ENCODE measurements at regions not wholly inside any gene's neighbourhood (a gene's known extent, or its start where the extent isn't known, plus 50 kb on each side); places are given as distances from the start of the nearest gene placed in this dataset.

DNA sequence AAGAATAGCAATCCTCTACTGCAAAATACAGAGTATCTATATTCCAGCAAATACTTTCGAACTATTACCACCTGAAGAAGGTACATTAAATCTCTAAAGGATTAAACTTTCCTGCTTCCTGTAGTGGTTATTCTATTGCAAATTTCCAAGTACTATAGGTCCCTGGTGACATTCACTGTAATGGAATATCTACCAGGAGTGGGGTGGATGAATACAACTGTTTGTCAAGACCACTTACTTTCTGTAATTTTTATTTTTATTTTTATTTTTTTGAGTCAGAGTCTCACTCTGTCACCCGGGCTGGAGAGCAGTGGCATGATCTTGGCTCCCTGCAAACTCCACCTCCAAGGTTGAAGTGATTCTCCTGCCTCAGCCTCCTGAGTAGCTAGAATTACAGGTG is 389.5 kb downstream of the TMEM114 start:
- TF ChIP-seq, protein P1, sequence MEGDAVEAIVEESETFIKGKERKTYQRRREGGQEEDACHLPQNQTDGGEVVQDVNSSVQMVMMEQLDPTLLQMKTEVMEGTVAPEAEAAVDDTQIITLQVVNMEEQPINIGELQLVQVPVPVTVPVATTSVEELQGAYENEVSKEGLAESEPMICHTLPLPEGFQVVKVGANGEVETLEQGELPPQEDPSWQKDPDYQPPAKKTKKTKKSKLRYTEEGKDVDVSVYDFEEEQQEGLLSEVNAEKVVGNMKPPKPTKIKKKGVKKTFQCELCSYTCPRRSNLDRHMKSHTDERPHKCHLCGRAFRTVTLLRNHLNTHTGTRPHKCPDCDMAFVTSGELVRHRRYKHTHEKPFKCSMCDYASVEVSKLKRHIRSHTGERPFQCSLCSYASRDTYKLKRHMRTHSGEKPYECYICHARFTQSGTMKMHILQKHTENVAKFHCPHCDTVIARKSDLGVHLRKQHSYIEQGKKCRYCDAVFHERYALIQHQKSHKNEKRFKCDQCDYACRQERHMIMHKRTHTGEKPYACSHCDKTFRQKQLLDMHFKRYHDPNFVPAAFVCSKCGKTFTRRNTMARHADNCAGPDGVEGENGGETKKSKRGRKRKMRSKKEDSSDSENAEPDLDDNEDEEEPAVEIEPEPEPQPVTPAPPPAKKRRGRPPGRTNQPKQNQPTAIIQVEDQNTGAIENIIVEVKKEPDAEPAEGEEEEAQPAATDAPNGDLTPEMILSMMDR (IDR thresholded peaks at IDR 0.05): no peak
- no peak for TF ChIP-seq EZH2 (IDR thresholded peaks at IDR 0.05)
- no peak for TF ChIP-seq EZH2phosphoT487 (IDR thresholded peaks at IDR 0.05)

All from neural progenitor cell (in vitro differentiated cells).